ENCODE measurements at regions not wholly inside any gene's neighbourhood (a gene's known extent, or its start where the extent isn't known, plus 50 kb on each side); places are given as distances from the start of the nearest gene placed in this dataset.

GRCh38 chr12:124501827-124502226, 65.6 kb downstream of the NCOR2 start:
- CTCF ChIA-PET: no interaction called here
- Histone ChIP-seq H3K9ac (ENCODE audit: control insufficient read depth, insufficient read depth, low read length) (no peak overlapping the region), H3K79me2 (ENCODE audit: control insufficient read depth, insufficient read depth, low read length) (peaks cover 41% of the 10 kb centered on the region), H2AFZ (ENCODE audit: control insufficient read depth, low read depth, low read length) (no peak overlapping the region), H3K36me3 (ENCODE audit: control insufficient read depth in 2 of 2, insufficient read depth in 2 of 2, low read length in 1 of 2) (peaks cover 2 to 6% of the 10 kb centered on the region in 2 experiments; a peak in 3 of 4 replicates), H4K20me1 (ENCODE audit: control insufficient read depth, insufficient read depth) (peaks cover 8% of the 10 kb centered on the region), H3K27ac (ENCODE audit: control insufficient read depth, insufficient read depth) (no peak overlapping the region), H3K4me1 (ENCODE audit: control insufficient read depth, insufficient read depth, low read length) (peaks cover 13% of the 10 kb centered on the region), H3K9me3 (replicated peaks; ENCODE audit: control insufficient read depth, insufficient read depth, low read length) (no peaks in the 10 kb centered on the region), H3K4me2 (ENCODE audit: control insufficient read depth, insufficient read depth) (no peak overlapping the region), H3K27me3 (replicated peaks in 1 of 2; ENCODE audit: control insufficient read depth in 2 of 2, insufficient read depth in 2 of 2, low read length in 1 of 2) (no peaks in the 10 kb centered on the region), H3K4me3 (no peak overlapping the region)
- in situ Hi-C loops (cut with MboI) (no loop called here), intact Hi-C loops (cut with micrococcal nuclease; ENCODE audit: unreplicated experiment) (no loop called here)
- no peak for TF ChIP-seq POU2F2 (IDR thresholded peaks at IDR 0.05; ENCODE audit: borderline replicate concordance, low read depth, low read length)
- no peak for TF ChIP-seq RCOR1 (conservative IDR thresholded peaks at IDR 0.05; ENCODE audit: low read depth, low read length)
- TF ChIP-seq CUX1 (IDR thresholded peaks at IDR 0.05; ENCODE audit: insufficient replicate concordance, low read depth, low read length): no peak
- no peak for TF ChIP-seq MLLT1 (IDR thresholded peaks at IDR 0.05)
- TF ChIP-seq HDAC2 (IDR thresholded peaks at IDR 0.05): no peak
- no peak for TF ChIP-seq BHLHE40 (IDR thresholded peaks at IDR 0.05; ENCODE audit: borderline replicate concordance in 1 of 2, low read depth in 2 of 2, low read length in 1 of 2)
- no peak for TF ChIP-seq NBN (IDR thresholded peaks at IDR 0.05)
- no peak for ATAC-seq
- FAIRE-seq: no peak
- WGBS (ENCODE audit: insufficient coverage, insufficient replicate concordance, low lambda C conversion rate, missing lambda C conversion rate): 87% methylated on average over 15 of the region's 16 CpGs
- POLR2A ChIA-PET: no interaction called here
- no peak for DNase-seq (ENCODE audit: low read depth, low spot score)
- BruUV-seq (replicated peaks): no TSS peak
- SMC1A ChIA-PET (ENCODE audit: uncharacterized antibody, unreplicated experiment): no interaction called here
- RAD21 ChIA-PET (ENCODE audit: unreplicated experiment): no interaction called here

Measured in GM12878 (cell line).